H7 (cell line): ENCODE measurements at regions not wholly inside any gene's neighbourhood (a gene's known extent, or its start where the extent isn't known, plus 50 kb on each side); places are given as distances from the start of the nearest gene placed in this dataset.
"Not testable (repeated sequence)": the region's sequence is repeated elsewhere in the genome, so short reads cannot be mapped to it uniquely, and the experiment has no call there.

Experiments used
- DNase-seq: peaks from one replicate; pipeline ENCODE4 v3.0.0; 2012
- H3K27me3 ChIP-seq: 2 replicates; pipeline ENCODE4 v1.6.0; 2011; ENCODE audit warnings: mild to moderate bottlenecking, low read length; ENCODE audit not compliant: control insufficient read depth, insufficient read depth
- H3K36me3 ChIP-seq: replicated peaks from 2 replicates; pipeline ENCODE4 v1.5.1; 2011; ENCODE audit warnings: low read length; ENCODE audit not compliant: control insufficient read depth, insufficient read depth
- H3K4me3 ChIP-seq: 2 replicates; pipeline ENCODE4 v1.5.1; 2011; ENCODE audit warnings: low read depth, mild to moderate bottlenecking, control low read depth, low read length, moderate library complexity; ENCODE audit not compliant: insufficient read depth

GRCh38 chr13:59016250-59016649 is 1147.5 kb downstream of the DIAPH3 start:
- no peak for DNase-seq
- Histone ChIP-seq H3K27me3 (no peaks in the 10 kb centered on the region), H3K36me3 (no peaks in the 10 kb centered on the region), H3K4me3 (no peak overlapping the region)

DNA sequence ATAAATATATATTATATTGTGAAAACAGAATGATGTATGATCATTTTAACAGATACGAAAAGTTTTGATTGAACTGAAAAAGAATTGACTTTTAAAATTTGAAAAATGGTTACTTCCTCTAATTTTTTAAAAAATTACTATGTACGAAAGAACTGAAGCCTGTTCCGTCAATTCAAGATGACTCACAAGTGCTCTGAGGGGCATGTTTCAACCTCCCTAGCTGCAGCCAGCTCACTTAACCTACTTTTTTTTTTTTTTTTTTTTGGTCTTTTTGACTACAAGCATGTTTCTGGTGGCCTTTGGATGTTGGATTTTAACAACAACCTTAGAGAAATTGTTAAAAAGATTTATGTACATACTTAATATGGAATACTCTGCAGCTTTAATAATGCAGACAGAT is 1139.3 kb downstream of the DIAPH3 start:
- H3K4me3 ChIP-seq = no peak overlapping the region

GRCh38 chr13:59034198-59034597 is 1129.5 kb downstream of the DIAPH3 start:
- no peaks in the 10 kb centered on the region for H3K27me3 ChIP-seq
- no peaks in the 10 kb centered on the region for H3K36me3 ChIP-seq
- H3K4me3 ChIP-seq = no peak overlapping the region
- DNase-seq = peak; percentile 5

More for the DNA sequence above, 1139.3 kb downstream of the DIAPH3 start:
- no peaks in the 10 kb centered on the region for H3K27me3 ChIP-seq
- no peak for DNase-seq
- no peaks in the 10 kb centered on the region for H3K36me3 ChIP-seq

- H3K27me3 ChIP-seq = no peaks in the 10 kb centered on the region
- DNase-seq = no peak
- H3K4me3 ChIP-seq = no peak overlapping the region
- H3K36me3 ChIP-seq = no peaks in the 10 kb centered on the region
These were observed 1124.9 kb downstream of the DIAPH3 start for GRCh38 chr13:59038824-59039223.

DNA sequence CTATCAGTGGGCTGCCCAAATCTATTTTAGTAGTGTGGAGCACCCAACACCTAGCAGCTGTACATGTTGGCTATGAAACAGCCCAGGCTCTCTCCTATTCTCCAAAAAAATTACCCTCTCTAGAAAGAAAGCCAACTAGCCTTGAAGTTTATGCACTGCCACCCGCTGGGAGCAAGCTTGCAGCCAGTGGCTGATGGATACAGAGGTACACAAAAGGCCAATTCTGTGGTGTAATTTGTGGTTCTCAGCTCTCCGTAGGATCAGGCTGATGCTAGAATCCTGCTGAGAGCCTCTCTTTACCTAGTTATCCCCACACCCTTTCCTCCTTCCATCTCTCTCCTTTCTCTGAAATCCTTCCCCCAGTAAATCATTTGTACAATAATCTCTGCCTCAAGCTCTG is 1120.7 kb downstream of the DIAPH3 start:
- Histone ChIP-seq H3K27me3 (no peaks in the 10 kb centered on the region), H3K4me3 (no peak overlapping the region), H3K36me3 (no peaks in the 10 kb centered on the region)
- peak; percentile 10 for DNase-seq

- no peak overlapping the region for H3K4me3 ChIP-seq
- no peak for DNase-seq
- H3K36me3 ChIP-seq = no peaks in the 10 kb centered on the region
- H3K27me3 ChIP-seq = no peaks in the 10 kb centered on the region
These were observed 1116.2 kb downstream of the DIAPH3 start for GRCh38 chr13:59047546-59047945.

DNA sequence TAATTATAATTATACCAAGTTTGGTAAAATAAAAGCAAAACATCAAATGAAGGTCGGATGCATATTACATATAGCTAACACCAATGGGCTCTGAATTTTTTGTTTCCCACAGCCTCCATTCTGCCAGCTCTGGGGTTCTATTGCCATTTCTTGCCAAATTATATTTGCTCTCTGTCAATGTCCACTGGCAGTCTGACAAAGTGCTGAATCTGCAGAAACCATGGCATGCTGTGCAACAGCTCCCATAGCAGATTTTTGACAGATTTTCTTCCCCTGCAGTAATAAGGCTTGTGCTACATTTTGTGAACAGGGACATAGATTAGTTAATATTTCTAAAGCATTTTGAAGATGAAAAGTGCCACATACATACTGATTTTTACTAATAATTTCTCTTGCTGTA is 1102.1 kb downstream of the DIAPH3 start:
- no peak for DNase-seq
- H3K36me3 ChIP-seq = no peaks in the 10 kb centered on the region
- no peak overlapping the region for H3K4me3 ChIP-seq
- no peaks in the 10 kb centered on the region for H3K27me3 ChIP-seq

DNA sequence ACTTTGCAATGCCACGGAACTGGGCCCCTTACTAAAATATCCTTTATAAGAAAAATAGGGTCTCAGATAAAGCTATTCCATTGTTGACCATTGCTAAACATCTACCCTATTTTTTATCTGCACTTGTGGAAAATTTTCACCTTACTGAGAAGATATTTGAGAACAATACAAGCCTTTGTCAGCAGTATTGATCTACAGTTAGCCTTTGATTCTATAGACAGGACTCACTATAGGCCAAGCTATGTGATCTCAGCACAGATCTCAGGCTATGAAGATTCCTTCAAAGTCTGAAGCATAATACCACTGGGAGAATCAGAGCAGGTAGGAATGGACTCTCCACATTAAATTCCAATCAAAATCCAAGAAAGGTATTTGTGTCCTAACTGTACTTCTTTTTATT is 1099.7 kb downstream of the DIAPH3 start:
- no peak for DNase-seq

DNA sequence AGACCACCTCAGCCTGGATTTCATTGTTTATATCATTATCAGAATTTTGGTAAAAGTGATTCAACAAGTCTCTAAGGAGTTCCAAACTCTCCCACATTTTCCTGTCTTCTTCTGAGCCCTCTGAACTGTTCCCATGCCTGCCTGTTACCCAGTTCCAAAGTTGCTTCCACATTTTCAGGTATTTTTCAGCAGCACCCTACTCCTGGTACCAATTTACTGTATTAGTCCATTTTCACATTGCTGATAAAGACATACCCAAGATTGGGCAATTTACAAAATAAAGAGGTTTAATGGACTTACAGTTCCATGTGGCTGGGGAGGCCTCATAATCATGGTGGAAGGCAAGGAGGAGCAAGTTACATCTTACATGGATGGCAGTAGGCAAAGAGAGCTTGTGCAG is 1087.3 kb downstream of the DIAPH3 start:
- not testable (repeated sequence) for H3K27me3 ChIP-seq

More for the DNA sequence above, 1099.7 kb downstream of the DIAPH3 start:
- no peak overlapping the region for H3K4me3 ChIP-seq
- H3K27me3 ChIP-seq = no peaks in the 10 kb centered on the region
- H3K36me3 ChIP-seq = no peaks in the 10 kb centered on the region

GRCh38 chr13:59086147-59086546 is 1077.6 kb downstream of the DIAPH3 start:
- no peak for DNase-seq
- Histone ChIP-seq H3K4me3 (no peak overlapping the region), H3K36me3 (no peaks in the 10 kb centered on the region), H3K27me3 (no peaks in the 10 kb centered on the region)

More for the DNA sequence above, 1087.3 kb downstream of the DIAPH3 start:
- H3K36me3 ChIP-seq, H3K4me3 ChIP-seq, DNase-seq: not testable (repeated sequence)

DNA sequence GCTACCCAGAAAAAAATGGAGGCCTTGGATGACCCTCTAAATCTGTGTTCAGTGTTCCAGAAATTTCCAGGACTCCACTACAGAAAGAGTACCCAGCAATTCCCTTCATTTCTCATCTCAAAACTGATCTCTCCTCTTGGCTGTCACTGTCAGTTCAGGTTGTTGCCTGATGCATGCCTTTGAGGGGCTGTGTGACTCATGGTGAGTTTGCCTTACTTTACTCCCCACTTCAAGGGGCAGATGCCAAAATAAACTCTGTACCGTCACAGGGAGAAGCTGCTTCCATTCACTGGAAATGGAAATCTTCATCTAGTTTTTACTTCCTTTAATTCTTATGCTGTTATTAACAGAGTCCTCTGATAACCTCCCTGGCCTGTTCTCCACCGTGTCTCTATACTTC is 1075.0 kb downstream of the DIAPH3 start:
- H3K4me3 ChIP-seq = no peak overlapping the region
- DNase-seq = no peak
- H3K27me3 ChIP-seq = no peaks in the 10 kb centered on the region

GRCh38 chr13:59094181-59094580 is 1069.5 kb downstream of the DIAPH3 start:
- Histone ChIP-seq H3K4me3 (no peak overlapping the region), H3K27me3 (no peaks in the 10 kb centered on the region), H3K36me3 (no peaks in the 10 kb centered on the region)
- no peak for DNase-seq

More for the DNA sequence above, 1075.0 kb downstream of the DIAPH3 start:
- no peaks in the 10 kb centered on the region for H3K36me3 ChIP-seq

- Histone ChIP-seq H3K4me3 (no peak overlapping the region), H3K27me3 (no peaks in the 10 kb centered on the region), H3K36me3 (no peaks in the 10 kb centered on the region)
- DNase-seq = no peak
These were observed 1064.3 kb downstream of the DIAPH3 start for GRCh38 chr13:59099182-59099974.

- H3K36me3 ChIP-seq = no peaks in the 10 kb centered on the region
- DNase-seq = no peak
- no peak overlapping the region for H3K4me3 ChIP-seq
- no peaks in the 10 kb centered on the region for H3K27me3 ChIP-seq
These were observed 1060.5 kb downstream of the DIAPH3 start for GRCh38 chr13:59103004-59103768.

- no peak for DNase-seq
- H3K27me3 ChIP-seq = no peaks in the 10 kb centered on the region
- no peak overlapping the region for H3K4me3 ChIP-seq
- no peaks in the 10 kb centered on the region for H3K36me3 ChIP-seq
These were observed 1052.0 kb downstream of the DIAPH3 start for GRCh38 chr13:59111751-59112171.
